SU-DHL-6 (cell line): ENCODE measurements at regions not wholly inside any gene's neighbourhood (a gene's known extent, or its start where the extent isn't known, plus 50 kb on each side); places are given as distances from the start of the nearest gene placed in this dataset.

Source experiments
- H2AFZ ChIP-seq: fragments of 200-600 bp; sonication (generic); 2 replicates; pipeline ENCODE4 v1.6.1; 2014; ENCODE audit warnings: low read depth, mild to moderate bottlenecking, moderate library complexity, mixed read lengths, antibody characterized with exemption, low read length; ENCODE audit not compliant: severe bottlenecking
- H3F3A ChIP-seq: fragments of 200-600 bp; shearing (Covaris generic); 2 replicates; pipeline ENCODE4 v1.6.0; 2016; ENCODE audit warnings: antibody characterized with exemption, mild to moderate bottlenecking; ENCODE audit not compliant: insufficient read depth
- H3K27ac ChIP-seq: fragments of 200-600 bp; sonication (generic); 2 replicates; pipeline ENCODE4 v1.5.1; 2016; ENCODE audit warnings: low read depth, mild to moderate bottlenecking, low read length, moderate library complexity, mixed read lengths
- H3K27me3 ChIP-seq: fragments of 200-600 bp; sonication (generic), shearing (Covaris generic); 2 replicates; pipeline ENCODE4 v1.6.0; 2014; ENCODE audit warnings: mild to moderate bottlenecking, low read length
- H3K36me3 ChIP-seq: fragments of 200-600 bp; sonication (generic); 2 replicates; pipeline ENCODE4 v1.6.1; 2014; ENCODE audit warnings: mild to moderate bottlenecking, low read length, mixed read lengths
- H3K4me2 ChIP-seq: fragments of 300-600, 200-600 bp; shearing (Covaris generic), sonication (generic); 2 replicates; pipeline ENCODE4 v1.6.0; 2014; ENCODE audit warnings: low read length, low read depth, mild to moderate bottlenecking; ENCODE audit not compliant: poor library complexity, severe bottlenecking
- H3K4me3 ChIP-seq: fragments of 200-600 bp; sonication (generic); 2 replicates; pipeline ENCODE4 v1.5.1; 2014; ENCODE audit warnings: antibody characterized with exemption, low read length, mild to moderate bottlenecking, mixed read lengths; ENCODE audit not compliant: insufficient read depth, poor library complexity, severe bottlenecking
- H3K79me2 ChIP-seq: fragments of 200-600 bp; sonication (generic); 2 replicates; pipeline ENCODE4 v1.6.1; 2014; ENCODE audit warnings: mild to moderate bottlenecking, low read length, moderate library complexity; ENCODE audit not compliant: insufficient read depth
- H3K9ac ChIP-seq: fragments of 200-600 bp; sonication (generic); 2 replicates; pipeline ENCODE4 v1.7.0; 2014; ENCODE audit warnings: mild to moderate bottlenecking, low read length
- H3K9me2 ChIP-seq: fragments of 200-600 bp; sonication (generic); replicated peaks from 2 replicates; pipeline ENCODE4 v1.6.1; 2014; ENCODE audit warnings: low read length; ENCODE audit not compliant: insufficient read depth
- H3K9me3 ChIP-seq: fragments of 200-600 bp; sonication (generic); 2 replicates; pipeline ENCODE4 v1.6.1; 2014; ENCODE audit warnings: low read length, mixed read lengths; ENCODE audit not compliant: insufficient read depth
- H4K20me1 ChIP-seq: fragments of 200-600 bp; sonication (generic); 2 replicates; pipeline ENCODE4 v1.6.1; 2014; ENCODE audit warnings: low read depth, mild to moderate bottlenecking, antibody characterized with exemption, low read length, moderate library complexity, mixed read lengths
- EZH2phosphoT487 ChIP-seq: fragments of 200-600 bp; sonication (generic), shearing (Covaris generic); conservative IDR thresholded peaks from 2 replicates; pipeline ENCODE4 v1.6.1; 2018; ENCODE audit warnings: mild to moderate bottlenecking, antibody characterized with exemption, low read length, moderate library complexity, mixed read lengths
- TF ChIP-seq, protein P1 (sequence below): fragments of 200-600 bp; sonication (generic); IDR thresholded peaks from one replicate; pipeline ENCODE4 v1.5.1; 2017; ENCODE audit warnings: antibody characterized with exemption, mild to moderate bottlenecking, low read length, moderate library complexity; ENCODE audit not compliant: insufficient read depth, poor library complexity, severe bottlenecking

DNA sequence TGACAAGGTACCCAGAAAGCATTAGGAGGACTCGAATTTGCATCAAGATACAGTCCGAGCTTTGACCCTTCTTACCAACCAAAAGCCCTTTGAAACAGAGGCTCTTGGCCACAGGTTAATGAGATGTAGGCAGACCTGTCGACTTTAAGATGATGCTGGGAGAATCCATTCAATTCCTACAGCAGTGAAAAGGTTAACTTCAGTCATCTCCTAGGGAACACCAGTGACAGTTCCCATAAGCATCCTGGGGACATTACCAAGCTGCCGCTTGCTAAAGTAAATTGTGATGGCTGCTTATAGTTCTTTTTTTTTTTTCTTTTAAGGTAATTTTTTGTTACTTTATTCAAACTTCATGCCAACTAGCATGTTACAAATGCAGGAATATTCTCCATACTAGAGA is 379.3 kb downstream of the SOX11 start:
- Histone ChIP-seq H3K9me3 (no peaks in the 10 kb centered on the region), H3K27me3 (no peaks in the 10 kb centered on the region), H4K20me1 (no peaks in the 10 kb centered on the region), H3F3A (no peaks in the 10 kb centered on the region), H3K9me2 (no peaks in the 10 kb centered on the region), H3K36me3 (no peaks in the 10 kb centered on the region), H2AFZ (no peak overlapping the region), H3K4me3 (no peak overlapping the region), H3K9ac (no peak overlapping the region), H3K79me2 (no peaks in the 10 kb centered on the region), H3K27ac (no peak overlapping the region), H3K4me2 (no peak overlapping the region)
- no peak for TF ChIP-seq EZH2phosphoT487
- TF ChIP-seq, protein P1, sequence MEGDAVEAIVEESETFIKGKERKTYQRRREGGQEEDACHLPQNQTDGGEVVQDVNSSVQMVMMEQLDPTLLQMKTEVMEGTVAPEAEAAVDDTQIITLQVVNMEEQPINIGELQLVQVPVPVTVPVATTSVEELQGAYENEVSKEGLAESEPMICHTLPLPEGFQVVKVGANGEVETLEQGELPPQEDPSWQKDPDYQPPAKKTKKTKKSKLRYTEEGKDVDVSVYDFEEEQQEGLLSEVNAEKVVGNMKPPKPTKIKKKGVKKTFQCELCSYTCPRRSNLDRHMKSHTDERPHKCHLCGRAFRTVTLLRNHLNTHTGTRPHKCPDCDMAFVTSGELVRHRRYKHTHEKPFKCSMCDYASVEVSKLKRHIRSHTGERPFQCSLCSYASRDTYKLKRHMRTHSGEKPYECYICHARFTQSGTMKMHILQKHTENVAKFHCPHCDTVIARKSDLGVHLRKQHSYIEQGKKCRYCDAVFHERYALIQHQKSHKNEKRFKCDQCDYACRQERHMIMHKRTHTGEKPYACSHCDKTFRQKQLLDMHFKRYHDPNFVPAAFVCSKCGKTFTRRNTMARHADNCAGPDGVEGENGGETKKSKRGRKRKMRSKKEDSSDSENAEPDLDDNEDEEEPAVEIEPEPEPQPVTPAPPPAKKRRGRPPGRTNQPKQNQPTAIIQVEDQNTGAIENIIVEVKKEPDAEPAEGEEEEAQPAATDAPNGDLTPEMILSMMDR, result no peak

DNA sequence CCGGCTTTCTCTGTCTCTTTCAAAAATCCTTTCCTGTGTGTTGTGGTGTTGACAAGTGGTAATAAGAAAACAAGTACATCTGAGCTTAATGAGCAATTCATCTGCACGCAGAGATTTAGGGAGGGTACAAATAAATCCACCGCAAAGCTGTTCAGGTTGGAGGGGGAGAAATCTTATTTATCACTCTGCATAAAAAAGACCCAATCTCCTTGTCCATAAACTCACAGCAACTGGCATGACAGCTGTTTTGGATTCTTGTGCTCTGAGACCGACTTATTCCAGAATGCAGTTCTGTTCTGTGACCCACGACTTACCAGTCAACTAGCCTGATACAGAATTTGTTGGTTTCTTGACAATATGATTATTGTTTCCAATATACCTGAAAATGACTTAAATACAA is 380.1 kb downstream of the SOX11 start:
- no peak overlapping the region for H3K4me2 ChIP-seq
- no peaks in the 10 kb centered on the region for H3K9me3 ChIP-seq
- H3K9me2 ChIP-seq, result no peaks in the 10 kb centered on the region
- no peak overlapping the region for H3K27ac ChIP-seq
- H3K4me3 ChIP-seq, result no peak overlapping the region
- H2AFZ ChIP-seq, result no peak overlapping the region
- H3K9ac ChIP-seq, result no peak overlapping the region
- H3K36me3 ChIP-seq, result no peaks in the 10 kb centered on the region
- H4K20me1 ChIP-seq, result no peaks in the 10 kb centered on the region
- no peak for TF ChIP-seq EZH2phosphoT487
- TF ChIP-seq, protein P1, result no peak
- no peaks in the 10 kb centered on the region for H3F3A ChIP-seq
- H3K27me3 ChIP-seq, result no peaks in the 10 kb centered on the region
- H3K79me2 ChIP-seq, result no peaks in the 10 kb centered on the region

DNA sequence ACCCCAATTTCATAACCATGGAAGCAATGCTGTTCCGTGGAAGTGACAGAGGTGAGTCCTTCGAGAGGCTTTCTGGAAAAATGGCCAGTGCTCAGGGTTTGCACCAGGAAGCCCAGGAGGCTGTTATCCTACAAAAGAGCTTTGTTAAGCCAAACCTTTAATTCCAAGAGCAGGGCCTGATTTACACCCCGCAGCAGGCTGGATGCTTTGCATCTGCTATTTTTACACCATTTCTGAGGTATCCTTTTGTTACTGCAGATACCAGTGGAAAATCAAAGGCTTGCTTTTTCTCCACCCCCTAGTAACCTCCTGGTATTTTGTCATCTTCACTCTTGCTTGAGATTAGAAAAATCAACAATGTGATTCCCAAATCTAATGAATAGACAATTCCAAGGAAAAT is 380.6 kb downstream of the SOX11 start:
- no peaks in the 10 kb centered on the region for H3K9me2 ChIP-seq
- H3F3A ChIP-seq, result no peaks in the 10 kb centered on the region
- no peaks in the 10 kb centered on the region for H3K79me2 ChIP-seq
- no peaks in the 10 kb centered on the region for H3K36me3 ChIP-seq
- no peaks in the 10 kb centered on the region for H3K27me3 ChIP-seq
- H3K9ac ChIP-seq, result no peak overlapping the region
- TF ChIP-seq, protein P1, result no peak
- no peak for TF ChIP-seq EZH2phosphoT487
- no peak overlapping the region for H3K4me2 ChIP-seq
- no peaks in the 10 kb centered on the region for H3K9me3 ChIP-seq
- no peak overlapping the region for H3K27ac ChIP-seq
- H3K4me3 ChIP-seq, result no peak overlapping the region
- H2AFZ ChIP-seq, result no peak overlapping the region
- H4K20me1 ChIP-seq, result no peaks in the 10 kb centered on the region
